A673 (cell line): ENCODE measurements at regions not wholly inside any gene's neighbourhood (a gene's known extent, or its start where the extent isn't known, plus 50 kb on each side); places are given as distances from the start of the nearest gene placed in this dataset.

Experiments used
- BruUV-seq: library from RNA; stranded (reverse); fragments of 400-500 nt; replicated peaks from 2 replicates; lab custom pipeline; 2021; lab: Mats Ljungman, UMichigan
- CTCF ChIA-PET: fragments of 300-600 bp; sonication (Branson Sonifier 250); formaldehyde crosslinking; loops from one replicate; lab custom pipeline; 2022; ENCODE audit warnings: antibody characterized with exemption; lab: Charles Lee
- POLR2A ChIA-PET: fragments of 300-600 bp; sonication (Branson Sonifier 250); formaldehyde crosslinking; loops from one replicate; lab custom pipeline; 2022; ENCODE audit warnings: antibody characterized with exemption; ENCODE audit not compliant: low non-redundant PET; lab: Charles Lee
- DNase-seq: peaks from one replicate; pipeline ENCODE4 v3.0.0-alpha.2; 2015; ENCODE audit warnings: low spot score
- H3K27ac ChIP-seq: fragments of 200-600 bp; sonication (generic); 2 replicates; pipeline ENCODE4 v1.5.1; 2016; ENCODE audit warnings: mixed run types, low read depth, mild to moderate bottlenecking, mixed read lengths, antibody characterized with exemption, low read length; ENCODE audit not compliant: poor library complexity, severe bottlenecking
- H3K27me3 ChIP-seq: fragments of 200-600 bp; sonication (generic); replicated peaks from 2 replicates; pipeline ENCODE4 v1.6.1; 2017; ENCODE audit warnings: mixed run types, low read depth, mild to moderate bottlenecking, mixed read lengths, antibody characterized with exemption, low read length; ENCODE audit not compliant: insufficient read depth, poor library complexity
- H3K36me3 ChIP-seq: fragments of 200-600 bp; sonication (generic); 2 replicates; pipeline ENCODE4 v1.6.1; 2016; ENCODE audit warnings: mixed run types, mild to moderate bottlenecking, mixed read lengths, antibody characterized with exemption, low read length; ENCODE audit not compliant: insufficient read depth, poor library complexity, severe bottlenecking
- H3K4me1 ChIP-seq: fragments of 200-600 bp; sonication (generic); 2 replicates; pipeline ENCODE4 v1.6.1; 2017; ENCODE audit warnings: mixed run types, mild to moderate bottlenecking, mixed read lengths, antibody characterized with exemption, low read length; ENCODE audit not compliant: insufficient read depth, poor library complexity, severe bottlenecking
- H3K4me3 ChIP-seq: fragments of 200-600 bp; sonication (generic); 2 replicates; pipeline ENCODE4 v1.5.1; 2016; ENCODE audit warnings: low read depth, mixed run types, mild to moderate bottlenecking, mixed read lengths, low read length; ENCODE audit not compliant: poor library complexity, severe bottlenecking
- H3K9me3 ChIP-seq: fragments of 200-600 bp; sonication (generic); 2 replicates; pipeline ENCODE4 v1.6.1; 2016; ENCODE audit warnings: mixed run types, low read depth, mild to moderate bottlenecking, mixed read lengths, antibody characterized with exemption, low read length; ENCODE audit not compliant: poor library complexity, severe bottlenecking
- EZH2 ChIP-seq: fragments of 200-600 bp; sonication (generic); IDR thresholded peaks from 2 replicates; pipeline ENCODE4 v1.6.1; 2017; ENCODE audit warnings: borderline replicate concordance, low read depth, mild to moderate bottlenecking, mixed read lengths, antibody characterized with exemption, low read length; ENCODE audit not compliant: poor library complexity, severe bottlenecking
- intact Hi-C: fragments of 100-400 bp; cut with micrococcal nuclease; formaldehyde crosslinking; loops from one replicate; pipeline ENCODE4 v1.10.0; 2022; ENCODE audit not compliant: unreplicated experiment
- TF ChIP-seq, protein P1 (sequence below): fragments of 300-800, 200-600 bp; sonication (generic); conservative IDR thresholded peaks from 2 replicates; pipeline ENCODE4 v1.5.1; 2017; ENCODE audit warnings: low read depth, mild to moderate bottlenecking, antibody characterized with exemption, low read length, moderate library complexity, mixed read lengths

- no peaks in the 10 kb centered on the region for H3K4me1 ChIP-seq
- no TSS peak for BruUV-seq
- CTCF ChIA-PET: no interaction called here
These were observed 808.2 kb downstream of the BRINP1 start for GRCh38 chr9:118561051-118561450.

DNA sequence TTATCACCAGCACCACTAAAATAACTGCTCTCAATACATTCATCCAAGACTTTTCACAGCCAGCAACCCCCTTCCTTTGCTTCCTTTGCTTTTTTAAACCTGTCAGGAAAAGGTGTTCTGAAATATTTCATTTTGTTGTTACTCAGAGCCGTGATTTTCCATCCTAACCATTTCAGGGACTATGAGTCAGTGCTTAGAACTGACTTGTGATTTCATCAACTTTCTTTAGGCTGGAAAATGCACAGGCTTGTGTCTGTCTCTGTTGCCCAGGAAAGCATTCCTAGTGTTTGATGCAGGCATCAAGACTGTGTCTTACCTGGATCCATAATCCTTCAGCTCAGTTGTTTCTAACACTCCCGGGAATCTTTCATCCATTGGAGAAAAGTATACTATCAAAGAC lies 805.6 kb downstream of the BRINP1 start:
- TF ChIP-seq, protein P1, sequence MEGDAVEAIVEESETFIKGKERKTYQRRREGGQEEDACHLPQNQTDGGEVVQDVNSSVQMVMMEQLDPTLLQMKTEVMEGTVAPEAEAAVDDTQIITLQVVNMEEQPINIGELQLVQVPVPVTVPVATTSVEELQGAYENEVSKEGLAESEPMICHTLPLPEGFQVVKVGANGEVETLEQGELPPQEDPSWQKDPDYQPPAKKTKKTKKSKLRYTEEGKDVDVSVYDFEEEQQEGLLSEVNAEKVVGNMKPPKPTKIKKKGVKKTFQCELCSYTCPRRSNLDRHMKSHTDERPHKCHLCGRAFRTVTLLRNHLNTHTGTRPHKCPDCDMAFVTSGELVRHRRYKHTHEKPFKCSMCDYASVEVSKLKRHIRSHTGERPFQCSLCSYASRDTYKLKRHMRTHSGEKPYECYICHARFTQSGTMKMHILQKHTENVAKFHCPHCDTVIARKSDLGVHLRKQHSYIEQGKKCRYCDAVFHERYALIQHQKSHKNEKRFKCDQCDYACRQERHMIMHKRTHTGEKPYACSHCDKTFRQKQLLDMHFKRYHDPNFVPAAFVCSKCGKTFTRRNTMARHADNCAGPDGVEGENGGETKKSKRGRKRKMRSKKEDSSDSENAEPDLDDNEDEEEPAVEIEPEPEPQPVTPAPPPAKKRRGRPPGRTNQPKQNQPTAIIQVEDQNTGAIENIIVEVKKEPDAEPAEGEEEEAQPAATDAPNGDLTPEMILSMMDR: no peak
- Histone ChIP-seq H3K36me3 (no peaks in the 10 kb centered on the region), H3K4me1 (no peaks in the 10 kb centered on the region), H3K27ac (no peak overlapping the region), H3K9me3 (no peaks in the 10 kb centered on the region), H3K4me3 (no peak overlapping the region), H3K27me3 (no peaks in the 10 kb centered on the region)
- POLR2A ChIA-PET: no interaction called here
- BruUV-seq: no TSS peak
- CTCF ChIA-PET: no interaction called here
- intact Hi-C loops: no loop called here
- DNase-seq: no peak

More at GRCh38 chr9:118561051-118561450, 808.2 kb downstream of the BRINP1 start:
- no peaks in the 10 kb centered on the region for H3K27me3 ChIP-seq
- POLR2A ChIA-PET: no interaction called here
- H3K4me3 ChIP-seq: no peak overlapping the region
- TF ChIP-seq, protein P1: no peak
- TF ChIP-seq EZH2: no peak
- H3K9me3 ChIP-seq: no peaks in the 10 kb centered on the region
- H3K36me3 ChIP-seq: no peaks in the 10 kb centered on the region
- intact Hi-C loops: no loop called here
- no peak overlapping the region for H3K27ac ChIP-seq
- DNase-seq: no peak

GRCh38 chr9:118567861-118568260 lies 801.4 kb downstream of the BRINP1 start:
- Histone ChIP-seq H3K9me3 (no peaks in the 10 kb centered on the region), H3K27ac (no peak overlapping the region), H3K27me3 (no peaks in the 10 kb centered on the region), H3K4me3 (no peak overlapping the region), H3K36me3 (no peaks in the 10 kb centered on the region), H3K4me1 (no peaks in the 10 kb centered on the region)
- intact Hi-C loops: no loop called here
- TF ChIP-seq, protein P1: no peak
- no peak for TF ChIP-seq EZH2
- DNase-seq: no peak
- no TSS peak for BruUV-seq
- ChIA-PET CTCF (no interaction called here), POLR2A (no interaction called here)
